Loucy (cell line): ENCODE measurements at regions not wholly inside any gene's neighbourhood (a gene's known extent, or its start where the extent isn't known, plus 50 kb on each side); places are given as distances from the start of the nearest gene placed in this dataset.

ENCODE experiments used
- CTCF ChIP-seq: fragments of 200-600 bp; sonication (generic); conservative IDR thresholded peaks from 2 replicates; pipeline ENCODE4 v1.5.1; 2014; ENCODE audit warnings: mild to moderate bottlenecking, antibody characterized with exemption, low read length
- EZH2phosphoT487 ChIP-seq: fragments of 200-600 bp; IDR thresholded peaks from 2 replicates; pipeline ENCODE4 v1.6.1; 2018; ENCODE audit warnings: antibody characterized with exemption, mild to moderate bottlenecking, moderate library complexity, borderline replicate concordance

- TF ChIP-seq CTCF (peak; percentile 73), EZH2phosphoT487 (no peak)
Observed at GRCh38 chr17:77501101-77501566, 360.4 kb downstream of the SEC14L1 start.
